WERI-Rb-1 (cell line): ENCODE measurements at regions not wholly inside any gene's neighbourhood (a gene's known extent, or its start where the extent isn't known, plus 50 kb on each side); places are given as distances from the start of the nearest gene placed in this dataset.
"Not testable (repeated sequence)": the region's sequence is repeated elsewhere in the genome, so short reads cannot be mapped to it uniquely, and the experiment has no call there.

Experiments used
- DNase-seq: peaks from one replicate; pipeline ENCODE4 v3.0.0-alpha.2; 2020
- H3K27ac ChIP-seq: fragments of 250-450 bp; sonication (Bioruptor Pico); 2 replicates; pipeline ENCODE4 v1.5.1; 2020; ENCODE audit warnings: mild to moderate bottlenecking, moderate library complexity
- H3K27me3 ChIP-seq: fragments of 250-450 bp; sonication (Bioruptor Pico); 2 replicates; pipeline ENCODE4 v1.5.1; 2021; ENCODE audit warnings: mild to moderate bottlenecking, low read depth, moderate library complexity; ENCODE audit not compliant: insufficient read depth, severe bottlenecking
- H3K36me3 ChIP-seq: fragments of 250-450 bp; sonication (Bioruptor Pico); 2 replicates; pipeline ENCODE4 v1.5.1; 2020; ENCODE audit warnings: mild to moderate bottlenecking, moderate library complexity
- H3K4me3 ChIP-seq: 2 replicates; pipeline ENCODE4 v1.5.1; 2011; ENCODE audit warnings: low read depth, mild to moderate bottlenecking, control low read depth, low read length
- H3K9me3 ChIP-seq: fragments of 250-450 bp; sonication (Bioruptor Pico); 2 replicates; pipeline ENCODE4 v1.5.1; 2021; ENCODE audit warnings: mild to moderate bottlenecking, moderate library complexity; ENCODE audit not compliant: severe bottlenecking
- TF ChIP-seq, protein P1 (sequence below): IDR thresholded peaks from 2 replicates; pipeline ENCODE4 v1.5.1; 2011; ENCODE audit warnings: low read depth, mild to moderate bottlenecking, control low read depth, inconsistent platforms, low read length

DNA sequence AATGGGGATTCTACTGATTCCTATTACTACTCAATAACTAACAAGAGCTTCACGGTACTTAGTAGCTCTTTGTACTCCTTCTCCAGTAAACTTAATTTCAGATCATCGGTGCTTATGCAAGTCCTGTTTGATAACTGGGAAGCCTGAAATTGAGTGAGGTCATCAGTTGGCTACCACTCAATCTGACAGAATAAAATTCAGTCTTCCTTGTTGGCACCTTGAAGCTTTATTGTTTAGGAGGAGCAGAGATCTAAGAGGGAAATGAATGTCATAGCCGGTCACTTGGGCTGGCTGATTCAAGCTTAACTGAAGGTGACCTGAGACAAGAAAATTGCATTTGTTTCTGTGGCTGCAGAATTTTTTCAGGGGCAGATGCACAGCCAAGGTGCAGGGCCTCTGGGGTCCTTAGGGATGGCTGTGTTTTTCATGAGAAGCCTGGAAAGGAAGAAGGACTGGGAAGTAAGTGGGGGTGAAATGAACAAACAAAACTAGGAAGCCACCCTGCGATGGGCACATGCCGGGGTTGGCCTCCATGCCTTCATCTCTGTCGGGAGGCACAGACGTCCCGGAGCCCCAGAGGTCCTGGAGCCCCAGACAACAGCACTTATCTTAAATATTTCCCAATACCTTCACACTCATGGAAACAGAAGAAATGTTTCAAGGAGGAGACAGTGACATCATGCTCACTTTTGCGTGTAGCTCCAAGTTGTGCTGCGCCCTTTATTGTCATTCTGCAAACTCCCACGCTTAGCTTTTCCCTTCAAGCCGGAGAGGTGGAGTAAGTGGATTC, 85.0 kb upstream of the KIF5B start:
- TF ChIP-seq, protein P1, sequence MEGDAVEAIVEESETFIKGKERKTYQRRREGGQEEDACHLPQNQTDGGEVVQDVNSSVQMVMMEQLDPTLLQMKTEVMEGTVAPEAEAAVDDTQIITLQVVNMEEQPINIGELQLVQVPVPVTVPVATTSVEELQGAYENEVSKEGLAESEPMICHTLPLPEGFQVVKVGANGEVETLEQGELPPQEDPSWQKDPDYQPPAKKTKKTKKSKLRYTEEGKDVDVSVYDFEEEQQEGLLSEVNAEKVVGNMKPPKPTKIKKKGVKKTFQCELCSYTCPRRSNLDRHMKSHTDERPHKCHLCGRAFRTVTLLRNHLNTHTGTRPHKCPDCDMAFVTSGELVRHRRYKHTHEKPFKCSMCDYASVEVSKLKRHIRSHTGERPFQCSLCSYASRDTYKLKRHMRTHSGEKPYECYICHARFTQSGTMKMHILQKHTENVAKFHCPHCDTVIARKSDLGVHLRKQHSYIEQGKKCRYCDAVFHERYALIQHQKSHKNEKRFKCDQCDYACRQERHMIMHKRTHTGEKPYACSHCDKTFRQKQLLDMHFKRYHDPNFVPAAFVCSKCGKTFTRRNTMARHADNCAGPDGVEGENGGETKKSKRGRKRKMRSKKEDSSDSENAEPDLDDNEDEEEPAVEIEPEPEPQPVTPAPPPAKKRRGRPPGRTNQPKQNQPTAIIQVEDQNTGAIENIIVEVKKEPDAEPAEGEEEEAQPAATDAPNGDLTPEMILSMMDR, result no peak
- no peak for DNase-seq

DNA sequence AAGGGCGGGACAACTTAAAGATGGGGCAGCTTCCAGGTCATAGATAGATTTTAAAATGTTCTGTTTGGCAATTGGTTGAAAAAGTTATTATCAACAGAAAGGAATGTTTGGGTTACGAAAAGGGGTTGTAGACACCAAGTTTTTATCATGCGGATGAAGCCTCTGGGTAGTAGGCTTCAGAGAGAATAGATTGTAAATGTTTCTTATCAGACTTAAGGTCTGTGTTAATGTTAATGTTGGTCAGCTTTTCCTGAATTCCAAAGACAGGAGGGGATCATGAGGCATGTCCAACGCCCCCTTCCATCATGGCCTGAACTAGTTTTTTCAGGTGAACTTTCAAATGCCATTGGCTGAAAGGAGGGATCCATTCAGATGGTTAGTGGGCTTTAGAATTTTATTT, 84.2 kb upstream of the KIF5B start:
- DNase-seq, result no peak
- H3K27ac ChIP-seq, result no peak overlapping the region
- TF ChIP-seq, protein P1, result no peak
- H3K9me3 ChIP-seq, result no peaks in the 10 kb centered on the region
- no peaks in the 10 kb centered on the region for H3K27me3 ChIP-seq
- no peaks in the 10 kb centered on the region for H3K36me3 ChIP-seq
- no peak overlapping the region for H3K4me3 ChIP-seq

More for the DNA sequence above, 85.0 kb upstream of the KIF5B start:
- H3K27ac ChIP-seq, result no peak overlapping the region
- no peak overlapping the region for H3K4me3 ChIP-seq
- H3K9me3 ChIP-seq, result no peaks in the 10 kb centered on the region
- H3K27me3 ChIP-seq, result no peaks in the 10 kb centered on the region
- H3K36me3 ChIP-seq, result no peaks in the 10 kb centered on the region

DNA sequence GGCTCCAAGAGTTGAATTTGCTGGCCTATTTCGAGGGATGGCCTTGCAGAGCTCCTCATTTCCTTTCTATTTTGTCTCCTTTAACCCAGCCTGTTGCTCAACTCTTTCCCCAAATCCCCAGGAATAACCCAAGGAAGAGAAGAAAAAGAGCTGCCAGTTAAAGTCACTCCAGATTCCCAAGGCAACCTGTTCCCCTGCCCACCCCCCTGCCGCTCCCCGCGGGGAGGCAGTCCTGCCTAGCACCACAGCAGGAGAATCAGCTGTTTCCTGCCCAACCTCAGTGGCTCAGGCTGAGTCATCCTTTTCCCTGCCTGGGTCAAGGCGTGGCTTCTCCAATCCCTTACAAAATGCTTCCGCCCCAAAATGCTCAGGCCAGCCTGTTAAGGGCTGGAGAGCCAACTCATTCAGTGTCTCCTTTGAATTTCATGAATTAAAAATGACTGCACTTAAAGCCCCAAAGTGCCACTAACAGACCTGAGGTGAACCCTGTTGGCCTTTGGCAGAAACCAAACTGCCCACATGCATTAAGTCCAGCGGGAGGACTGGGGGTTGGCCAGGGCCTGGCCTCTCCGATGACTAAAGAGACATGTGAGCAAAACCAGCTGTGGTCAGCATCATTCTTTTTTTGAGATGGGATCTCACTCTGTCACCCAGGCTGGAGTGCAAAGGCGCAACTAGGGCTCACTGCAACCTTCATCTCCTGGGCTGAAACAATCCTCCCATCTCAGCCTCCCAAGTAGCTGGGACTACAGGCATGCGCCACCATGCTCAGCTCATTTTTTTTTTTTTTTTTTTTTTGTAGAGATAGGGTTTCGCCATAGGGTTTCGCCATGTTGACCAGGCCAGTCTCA, 83.2 kb upstream of the KIF5B start:
- H3K36me3 ChIP-seq, result no peaks in the 10 kb centered on the region
- H3K27ac ChIP-seq, result no peak overlapping the region
- H3K27me3 ChIP-seq, result no peaks in the 10 kb centered on the region
- TF ChIP-seq, protein P1, result no peak
- no peaks in the 10 kb centered on the region for H3K9me3 ChIP-seq
- no peak overlapping the region for H3K4me3 ChIP-seq
- DNase-seq, result no peak

DNA sequence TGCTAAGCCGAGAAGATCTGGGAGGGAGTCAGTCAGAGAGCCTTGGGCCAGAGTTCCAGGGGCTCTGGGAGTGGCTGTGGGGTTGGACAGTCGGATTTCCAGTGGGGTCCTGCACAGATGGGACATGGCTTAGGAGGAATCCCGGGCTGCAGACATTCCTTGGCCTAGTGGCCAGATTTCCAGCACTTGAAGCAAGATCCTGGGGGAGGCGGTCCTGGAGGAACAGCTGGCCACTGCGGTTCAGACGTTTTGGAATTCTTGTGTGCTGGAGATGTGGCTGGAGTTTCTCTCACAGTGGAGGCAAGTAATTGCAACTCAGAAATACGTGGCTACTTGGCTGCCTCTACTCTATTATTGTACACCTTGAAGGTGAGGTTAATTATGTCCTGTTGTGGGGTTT, 80.7 kb upstream of the KIF5B start:
- not testable (repeated sequence) for H3K27ac ChIP-seq, H3K27me3 ChIP-seq, H3K9me3 ChIP-seq, H3K4me3 ChIP-seq, H3K36me3 ChIP-seq
- peak; percentile 26 for DNase-seq

DNA sequence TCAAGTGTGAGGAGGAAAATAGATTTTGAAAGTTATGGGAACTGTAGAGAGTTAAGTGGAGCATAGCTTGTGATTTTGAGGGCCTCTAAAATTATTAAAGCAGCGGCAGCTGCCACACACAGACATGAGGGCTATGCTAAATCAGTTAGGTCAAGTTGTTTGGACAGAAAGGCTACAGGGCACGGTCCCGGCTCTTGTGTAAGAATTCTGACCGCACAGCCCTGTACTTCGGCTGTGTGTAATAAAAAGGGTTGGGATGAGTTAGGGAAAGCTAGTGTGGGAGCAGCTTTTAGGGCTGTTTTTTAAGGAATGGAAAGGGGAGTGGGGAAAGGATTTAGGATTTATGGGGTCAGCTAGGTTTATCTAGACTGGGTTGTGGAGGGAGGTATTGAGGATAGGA, 79.6 kb upstream of the KIF5B start:
- not testable (repeated sequence) for H3K9me3 ChIP-seq, DNase-seq

DNA sequence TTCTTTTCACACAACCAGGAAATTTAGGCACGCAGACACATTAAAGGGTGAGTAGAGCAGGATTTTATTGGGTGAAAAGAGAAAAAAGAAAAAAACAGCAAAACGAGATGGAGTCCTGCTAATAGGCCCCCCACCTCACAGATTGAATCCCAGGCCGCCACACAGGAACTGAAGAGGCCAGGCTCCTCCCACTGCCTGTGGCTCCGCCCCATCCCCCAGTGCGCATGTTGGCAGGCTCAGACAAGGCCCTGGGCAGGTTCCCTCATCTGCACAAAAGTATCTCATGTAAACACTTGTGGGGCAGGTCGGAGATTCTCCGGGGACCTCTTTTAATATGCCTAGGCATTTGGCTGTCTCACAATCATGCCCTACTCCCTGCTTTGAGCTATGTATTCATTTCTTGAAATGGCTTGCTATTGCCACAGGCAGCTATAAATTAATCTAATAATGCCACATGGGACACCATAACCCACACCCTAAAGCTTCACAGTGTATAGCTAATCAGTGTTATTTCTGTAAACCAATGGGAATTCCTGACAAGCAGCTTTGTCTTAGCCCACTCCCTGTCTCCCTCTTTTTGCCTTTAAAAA, 76.2 kb upstream of the KIF5B start:
- no peak overlapping the region for H3K27ac ChIP-seq
- H3K9me3 ChIP-seq, result no peaks in the 10 kb centered on the region
- TF ChIP-seq, protein P1, result no peak
- H3K27me3 ChIP-seq, result no peaks in the 10 kb centered on the region
- no peak overlapping the region for H3K4me3 ChIP-seq
- no peaks in the 10 kb centered on the region for H3K36me3 ChIP-seq
- no peak for DNase-seq

More for the DNA sequence above, 79.6 kb upstream of the KIF5B start:
- H3K4me3 ChIP-seq, H3K27me3 ChIP-seq, H3K36me3 ChIP-seq, H3K27ac ChIP-seq: not testable (repeated sequence)
